H1 (cell line): ENCODE measurements at regions not wholly inside any gene's neighbourhood (a gene's known extent, or its start where the extent isn't known, plus 50 kb on each side); places are given as distances from the start of the nearest gene placed in this dataset.

Source experiments
- CTCF ChIA-PET: fragments of 300-600 bp; sonication (Branson Sonifier 250); formaldehyde crosslinking; loops from one replicate; lab custom pipeline; 2021; ENCODE audit not compliant: partially characterized antibody; lab: Charles Lee
- POLR2A ChIA-PET: fragments of 300-600 bp; sonication (Branson Sonifier 250); formaldehyde crosslinking; loops from one replicate; lab custom pipeline; 2021; ENCODE audit warnings: inconsistent platforms; ENCODE audit not compliant: partially characterized antibody; lab: Charles Lee
- DNase-seq, 2 experiments: peaks; one replicate each; pipeline versions ENCODE4 v3.0.0 to v3.0.0-alpha.2; 2010 to 2022; ENCODE audit warnings: low spot score in 2 of 2, low read depth in 1 of 2, mixed read lengths in 1 of 2
- FAIRE-seq: peaks from 2 replicates; lab custom pipeline; 2011; peaks lifted over from hg19 to GRCh38; lab: Jason Lieb, UNC
- H2AFZ ChIP-seq: 2 replicates; pipeline ENCODE4 v1.8.1; 2012; ENCODE audit warnings: low read length, inconsistent platforms
- H2AK5ac ChIP-seq: 2 replicates; pipeline ENCODE4 v1.6.1; 2013; ENCODE audit warnings: low read depth, low read length
- H2BK120ac ChIP-seq: replicated peaks from 2 replicates; pipeline ENCODE3; 2013; ENCODE audit warnings: low read depth, low read length, inconsistent platforms
- H2BK12ac ChIP-seq: 2 replicates; pipeline ENCODE4 v1.6.1; 2013; ENCODE audit warnings: low read depth, low read length
- H2BK15ac ChIP-seq: 2 replicates; pipeline ENCODE4 v1.6.1; 2013; ENCODE audit warnings: low read length
- H2BK20ac ChIP-seq: 2 replicates; pipeline ENCODE4 v1.6.1; 2013; ENCODE audit warnings: low read length
- H2BK5ac ChIP-seq: 2 replicates; pipeline ENCODE4 v1.6.1; 2013; ENCODE audit warnings: low read depth, low read length
- H3K14ac ChIP-seq: 2 replicates; pipeline ENCODE4 v1.6.1; 2013; ENCODE audit warnings: inconsistent platforms; ENCODE audit not compliant: insufficient read length
- H3K18ac ChIP-seq: 2 replicates; pipeline ENCODE4 v1.6.1; 2013; ENCODE audit warnings: low read length; ENCODE audit errors: extremely low read depth
- H3K23ac ChIP-seq: 2 replicates; pipeline ENCODE4 v1.6.1; 2013; ENCODE audit warnings: inconsistent platforms; ENCODE audit not compliant: insufficient read length
- H3K23me2 ChIP-seq: 2 replicates; pipeline ENCODE4 v1.6.1; 2013; ENCODE audit warnings: low read depth, low read length
- H3K27ac ChIP-seq: 2 replicates; pipeline ENCODE4 v1.6.1; 2011; ENCODE audit warnings: low read depth, low read length, inconsistent platforms
- H3K27me3 ChIP-seq, 4 experiments: replicated peaks in 1 of 4; 1 replicate in 1 of 4; 2 replicates in 3 of 4; pipeline versions ENCODE4 v1.6.1 to v1.8.1; 2011 to 2013; ENCODE audit warnings: low read length in 3 of 4, mild to moderate bottlenecking in 3 of 4, inconsistent platforms in 2 of 4, mixed read lengths in 2 of 4, moderate library complexity in 1 of 4; ENCODE audit not compliant: control insufficient read depth in 3 of 4, insufficient read depth in 3 of 4; ENCODE audit errors: extremely low read depth in 1 of 4
- H3K36me3 ChIP-seq, 4 experiments: 2 replicates each; pipeline versions ENCODE4 v1.6.1 to v1.8.1; 2011 to 2013; ENCODE audit warnings: mild to moderate bottlenecking in 4 of 4, low read length in 3 of 4, moderate library complexity in 2 of 4, control low read depth in 1 of 4, inconsistent platforms in 1 of 4; ENCODE audit not compliant: insufficient read depth in 4 of 4, control insufficient read depth in 2 of 4
- H3K4ac ChIP-seq: replicated peaks from 2 replicates; pipeline ENCODE3; 2013; ENCODE audit warnings: low read length, low read depth, mixed read lengths, inconsistent platforms; ENCODE audit not compliant: insufficient read length
- H3K4me1 ChIP-seq, 4 experiments: replicated peaks in 1 of 4; 1 replicate in 1 of 4; 2 replicates in 3 of 4; pipeline versions ENCODE4 v1.6.1 to v1.8.1; 2011 to 2013; ENCODE audit warnings: low read length in 3 of 4, inconsistent platforms in 2 of 4, mixed read lengths in 1 of 4; ENCODE audit not compliant: insufficient read depth in 4 of 4, control insufficient read depth in 3 of 4
- H3K4me2 ChIP-seq, 2 experiments: 2 replicates each; pipeline versions ENCODE4 v1.6.1 to v1.8.1; 2011 to 2013; ENCODE audit warnings: low read depth in 2 of 2, low read length in 2 of 2, control low read depth in 1 of 2, inconsistent platforms in 1 of 2, mild to moderate bottlenecking in 1 of 2; ENCODE audit not compliant: insufficient read depth in 1 of 2
- H3K4me3 ChIP-seq, 4 experiments: fragments of 200-600, 300-600 bp in 1 of 4; sonication (generic), shearing (Covaris generic), sonication (Bioruptor Twin) in 1 of 4; 2 replicates each; pipeline versions ENCODE4 v1.5.1 to v1.8.1; 2011 to 2016; ENCODE audit warnings: low read length in 4 of 4, low read depth in 3 of 4, control low read depth in 2 of 4, inconsistent platforms in 2 of 4, mild to moderate bottlenecking in 2 of 4, mixed read lengths in 1 of 4, moderate library complexity in 1 of 4; ENCODE audit not compliant: insufficient read depth in 2 of 4; ENCODE audit errors: extremely low read depth in 1 of 4
- H3K56ac ChIP-seq: replicated peaks from 2 replicates; pipeline ENCODE3; 2013; ENCODE audit warnings: low read depth, mild to moderate bottlenecking, mixed read lengths, low read length, inconsistent platforms; ENCODE audit not compliant: insufficient read length
- H3K79me1 ChIP-seq: 2 replicates; pipeline ENCODE4 v1.6.1; 2013; ENCODE audit warnings: low read depth, low read length, control low read depth
- H3K79me2 ChIP-seq, 2 experiments: 2 replicates each; pipeline versions ENCODE4 v1.6.1 to v1.8.1; 2012 to 2013; ENCODE audit warnings: low read length in 2 of 2, mild to moderate bottlenecking in 2 of 2, inconsistent platforms in 1 of 2; ENCODE audit not compliant: insufficient read depth in 2 of 2, control insufficient read depth in 1 of 2
- H3K9ac ChIP-seq, 4 experiments: replicated peaks in 1 of 4; 1 replicate in 1 of 4; 2 replicates in 3 of 4; pipeline versions ENCODE4 v1.6.1 to v1.8.1; 2011 to 2013; ENCODE audit warnings: low read depth in 3 of 4, low read length in 3 of 4, control low read depth in 2 of 4, mild to moderate bottlenecking in 2 of 4, moderate library complexity in 2 of 4, inconsistent platforms in 1 of 4; ENCODE audit errors: extremely low read depth in 1 of 4
- H3K9me3 ChIP-seq, 2 experiments: 2 replicates each; pipeline versions ENCODE4 v1.6.1 to v1.8.1; 2012 to 2013; ENCODE audit warnings: mild to moderate bottlenecking in 2 of 2, moderate library complexity in 2 of 2, control low read depth in 1 of 2, inconsistent platforms in 1 of 2, low read depth in 1 of 2, low read length in 1 of 2, mixed read lengths in 1 of 2; ENCODE audit not compliant: insufficient read depth in 2 of 2
- H4K20me1 ChIP-seq, 2 experiments: replicated peaks in 1 of 2; 2 replicates each; pipeline versions ENCODE3 to v1.8.1; 2011 to 2013; ENCODE audit warnings: inconsistent platforms in 2 of 2, low read length in 2 of 2, mild to moderate bottlenecking in 1 of 2; ENCODE audit not compliant: insufficient read depth in 2 of 2, control insufficient read depth in 1 of 2
- H4K5ac ChIP-seq: 2 replicates; pipeline ENCODE4 v1.6.1; 2013; ENCODE audit warnings: low read length, low read depth, mixed read lengths, inconsistent platforms; ENCODE audit not compliant: insufficient read length
- H4K8ac ChIP-seq: 2 replicates; pipeline ENCODE4 v1.8.0; 2013; ENCODE audit warnings: mild to moderate bottlenecking, moderate library complexity, low read length, inconsistent platforms; ENCODE audit not compliant: insufficient read depth; ENCODE audit errors: extremely low read depth
- H4K91ac ChIP-seq: replicated peaks from 2 replicates; pipeline ENCODE3; 2013; ENCODE audit warnings: low read length, mixed read lengths, inconsistent platforms; ENCODE audit not compliant: insufficient read length
- ATF3 ChIP-seq: IDR thresholded peaks from 2 replicates; pipeline ENCODE4 v1.6.1; 2011; ENCODE audit warnings: low read depth, mild to moderate bottlenecking, low read length; ENCODE audit not compliant: insufficient read depth
- BCL11A ChIP-seq, 2 experiments: IDR thresholded peaks; one replicate each; pipeline ENCODE4 v1.6.1; 2011; ENCODE audit warnings: low read depth in 2 of 2, low read length in 2 of 2, mild to moderate bottlenecking in 2 of 2
- CHD2 ChIP-seq: IDR thresholded peaks from 2 replicates; pipeline ENCODE4 v1.6.1; 2012; ENCODE audit warnings: low read length, improper control_type of control experiment
- CTCF ChIP-seq, 3 experiments: IDR thresholded peaks; 1 replicate in 2 of 3; 2 replicates in 1 of 3; pipeline versions ENCODE4 v1.5.1 to v1.6.1; 2011; ENCODE audit warnings: low read length in 3 of 3, mild to moderate bottlenecking in 3 of 3, inconsistent platforms in 2 of 3, low read depth in 1 of 3, moderate library complexity in 1 of 3; ENCODE audit not compliant: insufficient read depth in 1 of 3; ENCODE audit errors: control extremely low read depth in 1 of 3
- EGR1 ChIP-seq: IDR thresholded peaks from 2 replicates; pipeline ENCODE4 v1.6.1; 2011; ENCODE audit warnings: low read depth, low read length, borderline replicate concordance
- GTF2F1 ChIP-seq: IDR thresholded peaks from 2 replicates; pipeline ENCODE4 v1.6.1; 2012; ENCODE audit warnings: low read depth, low read length, improper control_type of control experiment, borderline replicate concordance
- JUN ChIP-seq: IDR thresholded peaks from 2 replicates; pipeline ENCODE4 v1.6.1; 2011; ENCODE audit warnings: low read depth, mild to moderate bottlenecking, improper control_type of control experiment, low read length
- JUND ChIP-seq: IDR thresholded peaks from 2 replicates; pipeline ENCODE4 v1.6.1; 2011; ENCODE audit warnings: mild to moderate bottlenecking, improper control_type of control experiment, low read length
- POLR2A ChIP-seq, 2 experiments: IDR thresholded peaks; 1 replicate in 1 of 2; 2 replicates in 1 of 2; pipeline ENCODE4 v1.6.1; 2011; ENCODE audit warnings: low read depth in 2 of 2, low read length in 2 of 2, mild to moderate bottlenecking in 2 of 2; ENCODE audit errors: control extremely low read depth in 1 of 2
- POLR2AphosphoS5 ChIP-seq: IDR thresholded peaks from 2 replicates; pipeline ENCODE4 v1.6.1; 2011; ENCODE audit warnings: low read depth, low read length
- RFX5 ChIP-seq: IDR thresholded peaks from 2 replicates; pipeline ENCODE4 v1.6.1; 2011; ENCODE audit warnings: low read depth, low read length, improper control_type of control experiment, borderline replicate concordance
- SIRT6 ChIP-seq: IDR thresholded peaks from one replicate; pipeline ENCODE4 v1.7.1; 2012; ENCODE audit warnings: low read length, inconsistent platforms
- SP1 ChIP-seq: IDR thresholded peaks from 2 replicates; pipeline ENCODE4 v1.6.1; 2011; ENCODE audit warnings: low read depth, low read length
- SUZ12 ChIP-seq: fragments of 200-600 bp; sonication (generic); IDR thresholded peaks from 2 replicates; pipeline ENCODE4 v1.6.1; 2012; ENCODE audit warnings: mild to moderate bottlenecking, inconsistent platforms, low read length, moderate library complexity, mixed read lengths
- WGBS, 2 experiments: shearing (Covaris generic) in 1 of 2; methylation state at CpG; one replicate each; pipeline versions ENCODE4 v1.1.6 to v1.1.7; 2013 to 2015; ENCODE audit warnings: low lambda C conversion rate in 2 of 2, mixed read lengths in 2 of 2, inconsistent platforms in 1 of 2, low coverage in 1 of 2, missing lambda C conversion rate in 1 of 2; ENCODE audit not compliant: insufficient replicate concordance in 2 of 2, insufficient coverage in 1 of 2, insufficient read length in 1 of 2; ENCODE audit errors: extremely low coverage in 1 of 2, missing lambda C conversion rate in 1 of 2; 5-methylcytosine and 5-hydroxymethylcytosine counted together

GRCh38 chr12:90682398-90682797, 272.6 kb downstream of the CCER1 start:
- H2BK12ac ChIP-seq, result no peak overlapping the region
- no peak overlapping the region for H3K4me3 ChIP-seq
- WGBS, 2 experiments, result 95% methylated on average over 1 of the region's 1 CpG; no CpG with 5 or more reads in 1 of the 2 experiments
- no peak overlapping the region for H2BK120ac ChIP-seq
- FAIRE-seq (no peak), DNase-seq (no peak)
- H4K91ac ChIP-seq, result no peak overlapping the region
- no peak overlapping the region for H3K14ac ChIP-seq
- no peak overlapping the region for H2AK5ac ChIP-seq
- no peak overlapping the region for H3K18ac ChIP-seq
- H4K8ac ChIP-seq, result no peak overlapping the region
- no peak overlapping the region for H2BK15ac ChIP-seq
- H3K27ac ChIP-seq, result no peak overlapping the region
- CTCF ChIA-PET, result no interaction called here
- no peak overlapping the region for H3K23ac ChIP-seq
- H3K27me3 ChIP-seq, result no peaks in the 10 kb centered on the region
- no peaks in the 10 kb centered on the region for H3K79me2 ChIP-seq
- H3K9ac ChIP-seq, result no peak overlapping the region
- no peak overlapping the region for H2BK20ac ChIP-seq
- no peaks in the 10 kb centered on the region for H3K9me3 ChIP-seq
- H4K20me1 ChIP-seq, result no peaks in the 10 kb centered on the region
- H3K4me2 ChIP-seq, result no peak overlapping the region
- POLR2A ChIA-PET, result no interaction called here
- no peaks in the 10 kb centered on the region for H3K36me3 ChIP-seq
- no peak overlapping the region for H2AFZ ChIP-seq
- no peaks in the 10 kb centered on the region for H3K23me2 ChIP-seq
- H3K4me1 ChIP-seq, result no peaks in the 10 kb centered on the region
- H2BK5ac ChIP-seq, result no peak overlapping the region
- no peak overlapping the region for H3K4ac ChIP-seq
- H4K5ac ChIP-seq, result no peak overlapping the region
- no peak overlapping the region for H3K56ac ChIP-seq
- no peaks in the 10 kb centered on the region for H3K79me1 ChIP-seq
- TF ChIP-seq CHD2 (no peak), POLR2AphosphoS5 (no peak), CTCF (IDR thresholded peaks at IDR 0.05; ENCODE audit: control extremely low read depth in 1 of 3, insufficient read depth in 1 of 3, low read depth in 1 of 3, low read length in 3 of 3) (no peak), JUN (no peak), SUZ12 (no peak), POLR2A (IDR thresholded peaks at IDR 0.05; ENCODE audit: control extremely low read depth in 1 of 2, low read depth in 2 of 2, low read length in 2 of 2) (no peak), GTF2F1 (no peak), BCL11A (IDR thresholded peaks at IDR 0.05; ENCODE audit: low read depth in 2 of 2, low read length in 2 of 2) (no peak), EGR1 (no peak), RFX5 (no peak), SP1 (no peak), SIRT6 (no peak), JUND (no peak), ATF3 (no peak)
